ENCODE measurements at regions not wholly inside any gene's neighbourhood (a gene's known extent, or its start where the extent isn't known, plus 50 kb on each side); places are given as distances from the start of the nearest gene placed in this dataset.

DNA sequence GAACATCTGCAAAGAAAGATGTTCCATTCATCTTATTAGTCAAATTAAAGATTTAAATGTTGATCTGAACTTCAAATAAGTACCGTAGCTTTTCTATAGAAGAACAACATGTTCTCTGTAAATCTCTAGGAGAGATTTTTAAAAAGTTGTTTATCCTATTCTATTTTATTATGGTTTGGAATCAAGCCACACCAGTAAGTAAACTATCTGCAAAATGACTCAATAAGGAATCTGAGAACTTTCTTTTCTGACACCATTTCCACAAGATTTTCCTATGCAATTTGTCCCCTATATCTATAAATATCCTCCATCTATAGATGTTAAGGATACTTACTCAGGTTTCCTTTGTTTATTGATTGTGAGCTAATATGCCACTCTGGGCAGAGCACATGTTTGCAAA, 736.6 kb downstream of the CBLN2 start:
- no peaks in the 10 kb centered on the region for H3K9me2 ChIP-seq (replicated peaks; ENCODE audit: insufficient read depth, low read length)
- H3K4me3 ChIP-seq (ENCODE audit: low read length) = no peak overlapping the region
- no peak for DNase-seq

DNA sequence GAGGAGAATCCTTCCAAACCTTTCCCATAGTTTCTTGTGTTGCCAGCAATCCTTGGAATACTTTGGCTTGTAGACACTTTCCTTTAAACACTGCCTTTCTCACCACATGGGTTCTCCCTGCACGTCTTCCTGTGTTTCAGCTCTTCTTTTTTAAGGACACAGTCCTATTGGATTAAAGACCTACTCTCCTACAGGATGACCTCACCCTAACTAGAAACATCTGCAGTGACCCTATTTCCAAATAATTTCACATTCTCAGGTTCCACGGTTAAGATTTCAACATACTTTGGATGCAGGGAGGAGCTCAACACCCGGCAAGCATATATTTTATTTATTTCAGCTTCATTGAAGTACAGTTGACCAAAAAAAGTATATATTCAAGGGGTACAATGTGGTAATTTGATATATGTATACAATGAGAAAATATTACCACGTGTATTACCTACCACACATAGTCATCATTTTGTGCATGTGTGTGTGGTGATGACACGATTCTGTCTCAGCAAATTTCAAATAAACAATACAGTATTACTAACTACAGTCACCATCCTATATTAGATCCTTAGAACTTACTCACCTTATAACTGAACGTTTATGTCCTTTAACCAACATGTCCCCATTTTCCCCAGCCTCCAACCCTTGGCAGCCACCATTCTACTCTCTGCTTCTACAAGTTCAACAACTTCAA, 745.0 kb downstream of the CBLN2 start:
- Histone ChIP-seq H3K79me2 (ENCODE audit: low read length) (no peaks in the 10 kb centered on the region), H3K9me3 (replicated peaks; ENCODE audit: insufficient read depth, low read length) (no peaks in the 10 kb centered on the region), H2AFZ (ENCODE audit: low read length) (no peak overlapping the region), H3K9me2 (replicated peaks; ENCODE audit: insufficient read depth, low read length) (no peaks in the 10 kb centered on the region), H3K4me1 (ENCODE audit: low read length) (no peaks in the 10 kb centered on the region), H3K36me3 (replicated peaks; ENCODE audit: insufficient read depth, low read length) (no peaks in the 10 kb centered on the region), H3K27me3 (replicated peaks; ENCODE audit: insufficient read depth, low read length) (no peaks in the 10 kb centered on the region), H3K4me3 (ENCODE audit: low read length) (no peak overlapping the region), H3K27ac (ENCODE audit: low read length) (no peak overlapping the region), H3F3A (ENCODE audit: insufficient read depth, low read length) (no peaks in the 10 kb centered on the region), H4K20me1 (ENCODE audit: insufficient read depth, low read length) (no peaks in the 10 kb centered on the region), H3K4me2 (ENCODE audit: low read depth, low read length) (no peak overlapping the region), H3K9ac (ENCODE audit: low read length) (no peak overlapping the region)
- DNase-seq = no peak
- TF ChIP-seq EZH2phosphoT487 (IDR thresholded peaks at IDR 0.05; ENCODE audit: low read length) = no peak
- TF ChIP-seq, protein P1, sequence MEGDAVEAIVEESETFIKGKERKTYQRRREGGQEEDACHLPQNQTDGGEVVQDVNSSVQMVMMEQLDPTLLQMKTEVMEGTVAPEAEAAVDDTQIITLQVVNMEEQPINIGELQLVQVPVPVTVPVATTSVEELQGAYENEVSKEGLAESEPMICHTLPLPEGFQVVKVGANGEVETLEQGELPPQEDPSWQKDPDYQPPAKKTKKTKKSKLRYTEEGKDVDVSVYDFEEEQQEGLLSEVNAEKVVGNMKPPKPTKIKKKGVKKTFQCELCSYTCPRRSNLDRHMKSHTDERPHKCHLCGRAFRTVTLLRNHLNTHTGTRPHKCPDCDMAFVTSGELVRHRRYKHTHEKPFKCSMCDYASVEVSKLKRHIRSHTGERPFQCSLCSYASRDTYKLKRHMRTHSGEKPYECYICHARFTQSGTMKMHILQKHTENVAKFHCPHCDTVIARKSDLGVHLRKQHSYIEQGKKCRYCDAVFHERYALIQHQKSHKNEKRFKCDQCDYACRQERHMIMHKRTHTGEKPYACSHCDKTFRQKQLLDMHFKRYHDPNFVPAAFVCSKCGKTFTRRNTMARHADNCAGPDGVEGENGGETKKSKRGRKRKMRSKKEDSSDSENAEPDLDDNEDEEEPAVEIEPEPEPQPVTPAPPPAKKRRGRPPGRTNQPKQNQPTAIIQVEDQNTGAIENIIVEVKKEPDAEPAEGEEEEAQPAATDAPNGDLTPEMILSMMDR (IDR thresholded peaks at IDR 0.05; ENCODE audit: low read length) = no peak
- no peak for TF ChIP-seq EZH2 (optimal IDR thresholded peaks at IDR 0.05; ENCODE audit: low read depth, low read length)

More for the DNA sequence above, 736.6 kb downstream of the CBLN2 start:
- Histone ChIP-seq H3K9me3 (replicated peaks; ENCODE audit: insufficient read depth, low read length) (no peaks in the 10 kb centered on the region), H3K4me2 (ENCODE audit: low read depth, low read length) (no peak overlapping the region), H3K27me3 (replicated peaks; ENCODE audit: insufficient read depth, low read length) (no peaks in the 10 kb centered on the region), H3K27ac (ENCODE audit: low read length) (no peak overlapping the region), H4K20me1 (ENCODE audit: insufficient read depth, low read length) (no peaks in the 10 kb centered on the region), H2AFZ (ENCODE audit: low read length) (no peak overlapping the region), H3F3A (ENCODE audit: insufficient read depth, low read length) (no peaks in the 10 kb centered on the region), H3K4me1 (ENCODE audit: low read length) (no peaks in the 10 kb centered on the region), H3K36me3 (replicated peaks; ENCODE audit: insufficient read depth, low read length) (no peaks in the 10 kb centered on the region), H3K79me2 (ENCODE audit: low read length) (no peaks in the 10 kb centered on the region), H3K9ac (ENCODE audit: low read length) (no peak overlapping the region)
- TF ChIP-seq, protein P1 (IDR thresholded peaks at IDR 0.05; ENCODE audit: low read length) = no peak
- TF ChIP-seq EZH2 (optimal IDR thresholded peaks at IDR 0.05; ENCODE audit: low read depth, low read length) = no peak
- TF ChIP-seq EZH2phosphoT487 (IDR thresholded peaks at IDR 0.05; ENCODE audit: low read length) = no peak

DNA sequence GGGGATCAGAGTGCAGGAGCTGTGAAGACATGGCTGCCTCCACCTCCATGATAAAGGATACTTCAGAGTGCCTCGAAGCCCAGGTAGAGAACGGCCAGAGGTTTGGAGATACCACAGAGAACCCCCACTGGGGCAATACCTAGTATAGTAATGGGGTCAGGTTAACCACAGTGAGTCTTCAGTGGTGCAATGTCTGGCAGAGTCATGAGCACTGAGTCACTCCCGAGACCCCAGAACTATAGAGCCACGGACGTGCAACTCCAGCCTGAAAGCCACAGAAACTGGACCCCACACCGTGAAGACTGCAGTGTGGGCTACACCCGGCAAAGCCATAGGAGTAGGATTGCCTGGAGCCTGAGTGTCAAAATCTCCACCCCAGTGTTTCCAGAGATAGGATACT, 746.6 kb downstream of the CBLN2 start:
- H3K27me3 ChIP-seq (replicated peaks; ENCODE audit: insufficient read depth, low read length) = no peaks in the 10 kb centered on the region
- H3K27ac ChIP-seq (ENCODE audit: low read length) = no peak overlapping the region
- no peak for TF ChIP-seq EZH2 (optimal IDR thresholded peaks at IDR 0.05; ENCODE audit: low read depth, low read length)
- TF ChIP-seq EZH2phosphoT487 (IDR thresholded peaks at IDR 0.05; ENCODE audit: low read length) = no peak
- TF ChIP-seq, protein P1 (IDR thresholded peaks at IDR 0.05; ENCODE audit: low read length) = no peak
- no peaks in the 10 kb centered on the region for H3K4me1 ChIP-seq (ENCODE audit: low read length)
- no peaks in the 10 kb centered on the region for H3K36me3 ChIP-seq (replicated peaks; ENCODE audit: insufficient read depth, low read length)
- DNase-seq = no peak
- no peak overlapping the region for H3K4me3 ChIP-seq (ENCODE audit: low read length)
- H2AFZ ChIP-seq (ENCODE audit: low read length) = no peak overlapping the region
- no peak overlapping the region for H3K4me2 ChIP-seq (ENCODE audit: low read depth, low read length)
- no peaks in the 10 kb centered on the region for H3K9me2 ChIP-seq (replicated peaks; ENCODE audit: insufficient read depth, low read length)
- H3K9ac ChIP-seq (ENCODE audit: low read length) = no peak overlapping the region
- H3F3A ChIP-seq (ENCODE audit: insufficient read depth, low read length) = no peaks in the 10 kb centered on the region
- no peaks in the 10 kb centered on the region for H4K20me1 ChIP-seq (ENCODE audit: insufficient read depth, low read length)
- H3K9me3 ChIP-seq (replicated peaks; ENCODE audit: insufficient read depth, low read length) = no peaks in the 10 kb centered on the region
- no peaks in the 10 kb centered on the region for H3K79me2 ChIP-seq (ENCODE audit: low read length)
